Stimulated activated CD4-positive, alpha-beta T cell treated with anti-CD3 and anti-CD28 coated beads, Interleukin-1b, Interleukin-23, amount 100 ng/mL, for 4 hours (primary cell): ENCODE measurements at regions not wholly inside any gene's neighbourhood (a gene's known extent, or its start where the extent isn't known, plus 50 kb on each side); places are given as distances from the start of the nearest gene placed in this dataset.
"Not testable (repeated sequence)": the region's sequence is repeated elsewhere in the genome, so short reads cannot be mapped to it uniquely, and the experiment has no call there.

Experiments
- DNase-seq, 2 donors: peaks; one replicate each; pipeline ENCODE4 v3.0.0-alpha.2; 2020; ENCODE audit warnings: low read depth in 2 of 2

DNA sequence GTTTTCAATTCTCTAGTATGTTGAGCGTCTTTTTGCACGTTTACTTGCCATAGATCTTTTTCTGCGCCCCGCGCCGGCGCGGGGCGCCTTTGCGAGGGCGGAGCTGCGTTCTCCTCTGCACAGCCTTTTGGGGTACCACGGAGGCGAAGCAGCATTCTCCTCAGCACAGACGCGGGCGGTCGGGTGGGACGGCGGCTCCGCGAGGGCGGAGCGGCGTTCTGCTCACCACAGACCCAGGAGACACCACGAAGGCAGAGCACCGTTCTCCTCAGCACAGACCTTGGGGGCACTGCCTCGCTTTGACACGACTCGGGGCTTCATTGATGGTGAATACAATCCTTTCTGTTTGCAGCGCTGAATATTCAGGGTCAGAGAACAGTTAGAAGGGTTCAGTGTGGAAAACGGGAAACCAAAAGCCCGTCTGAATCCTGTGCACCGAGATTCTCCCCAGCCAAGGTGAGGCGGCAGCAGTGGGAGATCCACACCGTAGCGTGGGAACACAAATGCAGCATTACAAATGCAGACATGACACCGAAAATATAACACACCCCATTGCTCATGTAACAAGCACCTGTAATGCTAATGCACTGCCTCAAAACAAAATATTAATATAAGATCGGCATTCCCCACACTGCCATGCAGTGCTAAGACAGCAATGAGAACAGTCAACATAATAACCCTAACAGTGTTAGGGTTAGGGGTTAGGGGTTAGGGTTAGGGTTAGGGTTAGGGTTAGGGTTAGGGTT, 190.7 kb upstream of the VIPR2 start:
- not testable (repeated sequence) for DNase-seq

DNA sequence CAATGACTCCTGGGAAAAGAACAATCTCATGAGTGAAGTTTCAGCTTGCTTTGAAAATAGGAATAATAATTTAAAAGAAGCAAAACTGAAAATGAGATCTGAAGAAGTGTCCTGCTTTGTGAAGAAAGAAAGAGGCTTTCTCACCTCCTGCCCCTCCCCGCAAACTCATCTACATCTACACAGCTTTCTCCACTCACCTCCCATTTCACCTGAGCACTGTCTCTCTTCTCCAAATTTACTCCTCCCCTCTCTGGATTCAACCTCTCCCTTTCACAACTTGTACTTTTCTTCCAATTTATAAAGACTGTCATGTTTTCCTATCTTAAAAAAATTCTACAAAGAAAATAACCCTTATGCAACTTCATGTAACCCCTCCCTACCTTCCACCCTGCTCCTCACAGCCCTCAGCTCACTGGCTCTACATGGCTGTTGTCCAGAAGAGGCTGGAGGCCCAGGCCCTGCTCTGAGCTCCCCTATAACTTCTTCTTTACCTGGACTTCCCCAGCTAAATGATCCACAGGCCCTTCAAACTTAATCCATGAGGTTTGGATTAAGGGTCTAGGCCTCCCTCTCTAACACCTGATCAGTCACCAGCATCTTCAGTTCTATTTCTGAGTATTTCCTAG, 188.3 kb upstream of the VIPR2 start:
- DNase-seq = not testable (repeated sequence)

DNA sequence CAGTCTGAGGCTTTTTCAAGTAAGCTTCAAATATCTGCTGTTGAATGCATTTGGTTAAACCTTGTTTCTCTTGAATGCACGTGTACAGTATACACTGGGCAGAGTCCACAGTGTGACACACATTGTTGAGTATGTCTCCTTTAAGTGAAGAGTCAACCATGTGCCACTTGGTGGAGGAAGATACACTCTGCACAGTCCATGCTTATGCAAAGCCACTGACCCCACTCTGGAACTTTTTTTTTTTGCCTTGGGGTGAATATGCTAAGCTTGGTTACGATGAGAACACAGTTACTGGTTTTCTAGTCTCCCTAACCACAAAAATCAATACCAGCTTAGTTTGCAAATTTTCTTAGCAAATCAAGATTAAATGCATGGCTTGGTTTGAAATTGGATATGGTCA, 186.8 kb upstream of the VIPR2 start:
- DNase-seq = no peak

DNA sequence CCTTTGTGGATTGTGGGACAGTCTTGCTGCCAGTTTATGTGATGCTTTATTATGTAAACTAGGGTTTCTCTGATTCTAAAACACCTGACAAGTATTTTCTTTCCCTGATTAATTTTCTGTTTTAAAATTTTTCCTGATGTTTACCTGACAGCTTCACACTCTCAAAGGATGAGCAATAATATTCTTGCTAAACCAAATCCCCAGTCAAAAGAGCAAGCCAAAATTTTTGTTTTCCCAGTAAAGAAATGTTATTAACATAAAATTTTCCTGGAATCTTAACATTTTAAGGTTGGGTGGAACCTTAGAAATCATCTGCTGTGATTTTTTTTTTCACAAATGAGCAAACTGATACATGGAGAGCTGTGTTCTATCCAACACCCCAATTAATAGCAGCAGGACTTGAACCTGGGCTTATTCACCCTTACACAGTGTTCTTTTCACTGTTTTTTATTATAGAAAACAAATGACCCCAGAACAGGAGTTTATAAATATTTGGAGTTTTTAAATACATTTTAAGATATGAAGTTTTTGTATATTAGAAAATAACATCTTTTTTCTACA, 185.2 kb upstream of the VIPR2 start:
- DNase-seq = no peak

DNA sequence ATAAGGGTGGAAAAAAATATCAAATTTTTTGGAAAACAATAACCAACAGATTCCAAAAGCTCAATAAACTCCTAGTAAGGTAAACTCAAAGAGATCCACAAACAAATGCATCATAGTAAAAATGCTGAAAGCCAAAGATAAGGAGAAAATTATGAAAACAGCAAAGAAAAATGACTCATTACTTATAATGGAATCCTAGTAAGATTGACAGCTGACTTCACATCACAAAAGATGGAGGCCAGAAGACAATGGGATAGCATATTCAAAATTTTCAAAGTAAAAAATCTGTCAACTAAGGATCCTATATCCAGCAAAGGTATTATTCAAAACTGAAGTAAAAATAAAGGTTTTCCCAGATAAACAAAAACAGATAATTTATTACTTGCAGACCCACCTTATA, 183.4 kb upstream of the VIPR2 start:
- no peak for DNase-seq

DNA sequence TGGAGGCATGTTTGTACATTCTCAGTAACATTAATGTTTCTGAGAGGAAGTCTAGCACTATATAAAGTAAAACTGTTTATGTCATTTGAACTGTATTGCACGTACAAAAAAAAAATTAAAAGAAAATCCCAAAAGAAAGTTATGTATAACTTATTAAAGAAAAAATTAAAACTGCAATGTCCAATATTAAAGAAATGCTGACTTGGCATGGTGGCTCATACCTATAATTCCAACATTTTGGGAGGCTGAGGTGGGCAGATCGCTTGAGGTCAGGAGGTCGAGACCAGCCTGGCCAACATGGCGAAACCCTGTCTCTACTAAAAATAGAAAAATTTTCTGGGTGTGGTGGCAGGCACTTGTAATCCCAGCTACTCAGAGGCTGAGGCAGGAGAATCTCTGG, 178.7 kb upstream of the VIPR2 start:
- no peak for DNase-seq

DNA sequence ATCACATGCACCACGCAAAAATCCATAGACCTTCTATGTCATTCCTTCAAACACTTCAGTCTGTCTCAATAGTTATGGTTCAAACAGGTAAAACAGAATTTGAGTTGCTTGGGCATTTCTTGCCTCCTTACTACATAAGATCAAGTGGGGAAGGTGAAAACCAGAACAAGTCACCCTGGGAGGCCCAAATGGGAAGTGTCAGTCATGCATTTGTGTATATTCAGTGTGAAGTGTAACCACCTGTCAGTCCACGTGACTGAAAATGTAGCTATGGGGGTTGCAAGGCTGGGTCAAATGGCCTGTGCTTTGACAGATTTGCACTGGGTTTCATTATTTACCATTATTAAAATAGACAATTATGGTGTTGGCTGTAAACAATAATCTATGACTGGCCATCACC, 176.6 kb upstream of the VIPR2 start:
- DNase-seq = no peak

DNA sequence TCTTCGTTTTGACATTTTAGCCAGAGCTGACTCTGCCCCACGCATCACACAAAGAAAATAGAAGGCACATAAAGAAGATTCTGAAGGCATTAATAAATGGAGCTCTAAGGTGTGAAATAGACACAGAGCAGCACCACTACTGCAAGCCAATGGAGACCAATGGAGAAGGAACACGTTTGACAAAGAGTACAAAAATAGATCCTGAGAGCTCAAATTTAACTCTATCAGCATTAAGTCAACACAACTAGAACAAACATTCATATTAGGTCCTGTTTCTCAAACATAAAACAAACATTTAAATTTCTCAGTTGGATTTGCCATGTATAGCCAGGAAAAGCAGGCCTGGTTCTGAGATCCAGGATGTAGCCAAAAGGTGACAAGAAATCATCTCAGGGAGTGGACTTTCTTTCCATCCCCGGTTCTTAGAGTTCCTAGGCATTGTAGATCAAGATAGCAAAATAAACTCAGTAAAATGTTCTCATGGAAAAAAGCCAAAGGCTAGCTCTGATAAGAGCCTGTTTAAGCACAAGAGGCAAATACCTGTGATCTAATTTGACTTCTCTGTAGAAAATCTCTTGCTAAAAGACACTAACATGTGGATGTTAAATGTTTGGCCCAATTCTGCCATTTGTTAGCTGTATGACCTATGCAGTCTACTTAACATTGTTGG, 174.2 kb upstream of the VIPR2 start:
- DNase-seq = no peak

DNA sequence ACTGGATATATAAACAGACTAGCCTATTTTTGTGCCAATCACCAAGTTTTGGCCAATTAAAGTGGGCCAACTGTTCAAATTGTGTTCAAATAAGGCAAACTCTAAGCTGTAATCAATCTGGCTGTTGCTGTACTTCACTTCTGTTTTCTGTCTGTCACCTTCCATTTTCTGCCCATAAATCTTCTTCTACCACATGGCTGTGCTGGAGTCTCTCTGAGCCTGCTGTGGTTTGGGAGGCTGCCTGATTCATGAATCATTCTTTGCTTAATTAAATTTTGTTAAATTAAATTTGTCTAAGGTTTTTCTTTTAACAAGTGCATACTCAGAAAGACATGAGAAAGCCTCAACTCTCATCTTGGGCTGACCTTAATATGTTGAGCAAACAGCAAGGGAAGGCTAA, 172.6 kb upstream of the VIPR2 start:
- no peak for DNase-seq

DNA sequence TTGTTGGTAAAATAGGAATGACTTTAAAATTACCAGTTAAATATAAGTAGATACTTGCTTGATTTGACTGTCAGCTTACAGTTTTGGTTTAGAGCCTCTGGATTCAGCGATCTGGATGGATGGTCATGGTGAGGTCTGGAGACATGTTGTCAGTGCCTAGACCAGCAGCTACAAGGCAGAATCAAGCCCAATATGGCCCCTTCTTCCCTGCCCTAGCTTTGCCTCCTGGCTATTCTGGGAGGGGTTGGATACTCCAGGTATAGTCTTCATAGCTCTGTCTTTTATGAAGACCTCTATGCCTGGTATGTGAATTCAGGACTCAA, 166.5 kb upstream of the VIPR2 start:
- DNase-seq = no peak

DNA sequence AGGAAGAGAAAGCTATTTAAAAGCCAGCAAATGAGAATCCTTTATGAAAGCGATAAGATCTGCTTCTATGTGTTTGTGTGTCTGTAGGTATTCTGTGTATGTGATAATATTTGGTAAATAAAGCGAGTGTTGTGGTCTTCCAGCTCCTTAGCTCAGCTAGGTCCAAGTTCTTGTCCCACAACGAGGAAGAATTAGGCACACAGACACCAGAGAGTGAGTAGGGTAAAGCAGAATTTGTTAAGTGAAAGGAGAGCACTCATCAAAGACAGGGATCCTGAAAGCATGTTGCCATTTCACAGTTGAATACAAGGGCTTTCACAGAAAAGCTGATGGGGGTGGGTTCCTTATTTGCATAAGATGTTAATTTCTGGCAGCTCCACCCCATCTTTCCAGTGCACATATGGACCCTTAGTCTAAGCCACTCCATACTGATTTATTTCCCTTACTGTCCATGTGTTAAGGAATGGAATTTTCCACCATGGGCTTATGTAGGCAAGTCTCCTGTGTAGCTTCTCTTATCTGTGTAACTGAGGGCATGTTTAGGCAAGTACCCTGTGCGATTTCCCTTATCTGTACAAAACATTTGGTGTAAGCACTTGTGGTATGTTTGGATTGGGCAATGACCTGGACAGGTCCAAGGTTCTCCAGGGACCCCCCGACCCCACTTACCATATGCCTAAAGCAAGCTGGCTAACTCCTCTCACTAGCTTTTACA, 165.9 kb upstream of the VIPR2 start:
- DNase-seq = no peak

DNA sequence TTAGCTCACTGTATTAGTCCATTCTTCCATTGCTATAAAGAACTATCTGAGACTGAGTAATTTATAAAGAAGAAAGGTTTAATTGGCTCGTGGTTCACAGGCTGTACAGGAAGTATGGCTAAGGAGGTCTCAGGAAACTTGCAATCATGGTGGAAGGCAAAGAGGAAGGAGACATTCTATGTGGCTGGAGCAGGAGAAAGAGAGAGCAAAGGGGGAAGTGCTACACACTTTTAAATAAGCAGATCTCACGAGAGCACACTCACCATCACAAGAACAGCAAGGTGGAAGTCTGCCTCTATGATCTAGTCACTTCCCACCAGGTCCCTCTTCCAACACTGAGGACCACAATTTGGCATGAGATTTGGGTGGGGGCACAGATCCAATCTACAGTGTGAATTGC, 164.5 kb upstream of the VIPR2 start:
- DNase-seq = not testable (repeated sequence)

DNA sequence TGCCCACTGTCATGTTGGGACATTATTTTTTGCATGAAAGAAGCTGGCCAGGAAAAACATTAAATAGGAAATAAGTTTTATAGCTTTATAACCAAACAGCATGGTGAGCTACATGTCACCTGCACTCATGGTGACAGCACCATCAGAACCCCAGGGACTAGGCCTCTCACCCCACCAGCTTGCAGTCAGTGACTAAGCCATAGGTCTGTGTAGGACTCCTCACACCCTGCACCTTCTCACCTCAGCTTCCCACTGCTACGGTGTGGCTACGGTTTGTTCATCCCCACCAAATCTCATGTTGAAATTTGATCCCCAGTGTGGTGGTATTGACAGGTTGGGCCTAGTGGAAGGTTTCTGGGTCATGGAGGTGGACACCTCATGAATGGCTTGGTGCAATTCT, 161.3 kb upstream of the VIPR2 start:
- DNase-seq = no peak

DNA sequence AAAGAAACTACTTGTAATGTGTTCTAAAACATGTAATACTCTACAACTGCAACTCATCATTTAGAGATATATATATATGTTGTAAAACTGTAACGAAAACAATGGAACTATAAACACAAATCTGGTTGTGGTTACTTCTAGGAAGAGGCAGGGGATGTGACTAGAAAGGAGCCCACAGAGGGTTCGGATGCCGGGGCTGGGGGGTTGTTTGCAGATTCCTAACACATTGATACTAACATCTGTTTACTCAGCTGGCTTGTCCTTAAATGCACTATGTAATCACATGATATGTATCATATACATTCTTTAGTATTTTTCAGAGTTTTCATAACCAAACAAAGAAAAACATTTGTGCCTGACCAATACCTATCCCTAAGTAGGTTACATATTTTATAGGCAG, 160.5 kb upstream of the VIPR2 start:
- not testable (repeated sequence) for DNase-seq

DNA sequence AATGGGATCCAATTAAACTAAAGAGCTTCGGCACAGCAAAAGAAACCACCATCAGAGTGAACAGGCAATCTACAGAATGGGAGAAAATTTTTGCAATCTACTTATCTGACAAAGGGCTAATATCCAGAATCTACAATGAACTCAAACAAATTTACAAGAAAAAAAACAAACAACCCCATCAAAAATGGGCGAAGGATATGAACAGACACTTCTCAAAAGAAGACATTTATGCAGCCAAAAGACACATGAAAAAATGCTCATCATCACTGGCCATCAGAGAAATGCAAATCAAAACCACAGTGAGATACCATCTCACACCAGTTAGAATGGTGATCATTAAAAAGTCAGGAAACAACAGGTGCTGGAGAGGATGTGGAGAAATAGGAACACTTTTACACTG, 158.8 kb upstream of the VIPR2 start:
- DNase-seq = not testable (repeated sequence)

DNA sequence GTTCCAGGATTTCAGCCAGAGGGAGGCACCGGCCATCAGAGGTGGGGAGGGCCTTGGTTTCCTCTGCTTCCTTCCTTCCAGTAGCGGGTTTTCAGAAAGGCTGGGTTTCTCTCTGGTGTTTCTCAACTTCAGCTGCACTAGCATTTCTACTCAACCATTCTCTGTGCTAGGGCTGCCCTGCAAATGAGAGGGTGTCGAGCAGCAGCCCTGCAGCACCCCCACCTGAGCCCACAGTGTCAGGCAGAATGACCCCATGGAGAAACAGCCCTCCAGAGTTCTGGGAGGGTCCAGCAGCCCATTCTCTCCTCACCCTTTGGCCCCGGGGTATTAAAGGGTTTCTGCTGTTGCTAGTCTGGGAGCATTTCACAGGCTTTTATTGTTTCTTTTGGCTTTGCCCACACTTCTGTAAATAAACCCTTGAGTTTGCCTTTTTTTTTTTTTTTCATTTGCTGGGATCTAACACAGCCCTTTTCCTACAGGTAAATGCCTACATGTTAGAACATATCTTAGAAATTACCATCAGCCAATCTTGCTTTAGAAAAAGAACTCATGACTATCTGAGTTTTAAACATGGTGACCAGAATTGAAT, 151.5 kb upstream of the VIPR2 start:
- no peak for DNase-seq

DNA sequence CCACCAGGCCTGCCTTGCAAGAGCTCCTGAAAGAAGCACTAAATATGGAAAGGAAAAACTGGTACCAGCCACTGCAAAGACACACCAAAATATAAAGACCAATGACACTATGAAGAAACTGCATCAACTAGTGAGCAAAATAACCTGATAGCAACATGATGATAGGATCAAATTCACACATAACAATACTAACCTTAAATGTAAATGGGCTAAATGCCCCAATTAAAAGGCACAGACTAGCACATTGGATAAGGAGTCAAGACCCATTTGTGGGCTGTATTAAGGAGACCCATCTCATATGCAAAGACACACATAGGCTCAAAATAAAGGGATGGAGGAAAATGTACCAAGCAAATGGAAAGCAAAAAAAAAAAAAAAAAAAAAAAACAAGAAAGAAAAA, 141.8 kb upstream of the VIPR2 start:
- DNase-seq = not testable (repeated sequence)

DNA sequence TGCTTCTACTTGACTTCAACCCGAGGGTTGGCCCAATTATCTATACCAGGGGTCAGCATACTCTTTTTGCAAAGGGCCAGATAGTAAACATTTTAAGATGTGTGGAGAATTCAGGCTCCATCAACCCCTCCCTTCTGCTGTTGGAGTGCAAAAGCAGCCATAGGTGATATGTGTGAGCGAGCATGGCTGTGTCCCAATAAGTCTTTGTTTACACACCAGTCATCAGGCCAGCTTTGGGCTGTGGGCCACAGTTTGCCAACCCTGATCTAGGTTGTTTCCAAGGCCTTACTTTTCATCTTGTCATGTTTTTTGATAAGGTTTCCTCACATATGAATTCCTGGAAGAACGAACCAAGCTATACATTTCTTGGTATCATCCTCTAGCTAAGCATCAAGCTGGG, 136.9 kb upstream of the VIPR2 start:
- DNase-seq = no peak

DNA sequence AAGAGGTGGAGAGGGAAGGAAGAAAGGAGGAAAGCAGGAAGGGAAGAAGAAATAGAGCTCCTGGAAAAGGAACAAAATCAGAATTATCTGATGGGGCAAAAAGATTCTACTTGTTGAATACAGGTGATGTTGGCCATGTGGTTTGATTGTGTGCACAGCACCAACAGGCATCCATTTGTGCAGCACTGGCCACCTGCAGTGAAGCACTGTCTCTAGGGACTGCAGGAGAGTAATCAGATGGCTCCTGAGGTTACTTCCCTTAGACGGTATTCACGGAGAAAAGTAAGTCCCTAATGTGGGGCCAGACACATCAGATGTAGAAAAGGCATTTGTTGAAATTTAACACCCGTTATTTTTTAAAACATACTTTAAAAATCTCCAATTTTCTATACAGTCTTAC, 135.3 kb upstream of the VIPR2 start:
- DNase-seq = no peak

DNA sequence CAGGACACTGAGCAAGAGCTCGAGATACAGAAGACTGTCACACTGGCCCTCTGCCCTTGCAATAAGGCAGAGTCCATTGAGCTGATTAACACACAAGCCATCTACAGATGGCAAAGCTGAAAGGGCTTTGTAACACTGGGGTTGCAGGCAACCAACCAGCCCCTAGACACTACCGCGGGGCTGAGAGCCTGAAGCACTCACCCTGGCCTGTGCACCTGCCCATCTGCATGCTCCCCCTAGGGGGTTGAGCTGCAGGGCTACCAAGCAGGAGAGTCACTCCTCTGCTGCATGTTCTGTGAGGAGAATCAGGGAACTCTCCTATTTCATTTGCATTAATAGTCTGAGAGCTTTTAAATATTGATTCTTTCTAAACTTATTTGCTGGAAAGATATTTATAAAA, 128.1 kb upstream of the VIPR2 start:
- no peak for DNase-seq

DNA sequence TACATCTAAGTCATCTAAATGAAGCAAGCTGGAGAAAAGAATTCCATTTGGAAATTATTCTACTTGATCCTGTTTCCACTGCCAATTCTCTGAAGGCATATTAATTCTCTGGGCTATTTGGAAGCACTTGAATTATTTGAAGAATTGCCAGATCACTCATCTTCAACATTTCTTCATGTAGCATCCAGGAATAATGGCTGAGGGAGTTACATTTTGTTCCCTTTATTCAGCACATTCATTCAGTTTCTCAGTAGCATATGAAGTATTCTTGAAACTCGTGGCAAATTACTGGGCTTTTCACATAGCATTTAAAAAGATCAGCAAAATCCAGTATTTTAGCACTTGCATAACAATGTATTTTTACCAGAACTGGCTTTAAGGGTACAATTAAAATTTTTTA, 127.1 kb upstream of the VIPR2 start:
- DNase-seq = no peak

DNA sequence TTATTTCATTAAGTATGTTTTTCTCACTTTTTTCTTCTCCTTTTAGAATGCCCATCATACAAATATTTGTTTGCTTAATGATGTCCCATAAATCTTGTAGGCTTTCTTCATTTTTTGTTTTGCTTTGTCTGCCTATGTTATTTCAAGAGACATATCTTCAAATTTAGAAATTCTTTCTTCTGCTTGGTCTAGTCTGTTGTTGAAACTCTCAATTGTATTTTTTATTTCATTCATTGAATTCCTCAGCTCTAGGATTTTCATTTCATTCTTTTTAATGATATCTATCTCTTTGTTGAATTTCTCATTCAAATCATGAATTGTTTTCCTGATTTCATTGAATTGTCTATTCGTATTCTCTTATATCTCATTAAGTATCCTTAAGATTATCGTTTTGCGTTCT, 125.1 kb upstream of the VIPR2 start:
- no peak for DNase-seq
